22Rv1 (cell line): ENCODE measurements at regions not wholly inside any gene's neighbourhood (a gene's known extent, or its start where the extent isn't known, plus 50 kb on each side); places are given as distances from the start of the nearest gene placed in this dataset.

ENCODE experiments used
- H3K27ac ChIP-seq: fragments of 450-650 bp; 2 replicates; pipeline ENCODE4 v1.5.1; 2017
- CTCF ChIP-seq: fragments of 450-650 bp; IDR thresholded peaks from 2 replicates; pipeline ENCODE4 v1.5.1; 2017; ENCODE audit warnings: mild to moderate bottlenecking
- ZFX ChIP-seq: fragments of 450-650 bp; IDR thresholded peaks from 2 replicates; pipeline ENCODE4 v1.6.1; 2017; ENCODE audit warnings: antibody characterized with exemption, borderline replicate concordance

- no peak overlapping the region for H3K27ac ChIP-seq
Measured at GRCh38 chr10:44510379-44511115, 125.7 kb upstream of the CXCL12 start.

GRCh38 chr10:44511166-44511565 is 126.3 kb upstream of the CXCL12 start:
- TF ChIP-seq CTCF (no peak), ZFX (no peak)
- no peak overlapping the region for H3K27ac ChIP-seq

More at GRCh38 chr10:44510379-44511115, 125.7 kb upstream of the CXCL12 start:
- no peak for TF ChIP-seq CTCF
- TF ChIP-seq ZFX = no peak

- TF ChIP-seq CTCF (no peak), ZFX (no peak)
- H3K27ac ChIP-seq = no peak overlapping the region
Measured at GRCh38 chr10:44511601-44512000, 126.7 kb upstream of the CXCL12 start.

GRCh38 chr10:44512431-44513022 is 127.6 kb upstream of the CXCL12 start:
- TF ChIP-seq CTCF (no peak), ZFX (no peak)
- H3K27ac ChIP-seq = no peak overlapping the region

GRCh38 chr10:44513591-44513990 is 128.7 kb upstream of the CXCL12 start:
- no peak overlapping the region for H3K27ac ChIP-seq
- no peak for TF ChIP-seq CTCF
- TF ChIP-seq ZFX = no peak

DNA sequence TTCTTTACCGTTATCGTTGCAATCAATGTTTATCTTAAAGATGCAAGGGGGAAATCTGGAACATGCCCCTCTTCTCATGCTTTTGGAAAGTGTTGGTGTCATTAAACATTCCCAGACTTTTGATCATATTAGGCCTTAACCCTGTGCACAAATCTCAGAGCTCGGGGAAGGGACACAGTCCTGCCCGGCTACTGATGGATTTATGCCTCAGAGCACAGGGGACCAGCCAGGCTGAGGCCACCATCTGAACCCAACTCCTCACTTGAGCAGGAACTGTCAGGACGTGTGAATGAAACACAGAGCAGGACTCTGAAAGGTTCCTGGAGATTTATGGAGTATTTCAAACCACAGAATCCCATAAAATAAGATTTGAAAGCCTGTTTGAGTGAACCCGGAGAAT is 132.0 kb upstream of the CXCL12 start:
- H3K27ac ChIP-seq = no peak overlapping the region
- TF ChIP-seq ZFX = no peak
- TF ChIP-seq CTCF = no peak

DNA sequence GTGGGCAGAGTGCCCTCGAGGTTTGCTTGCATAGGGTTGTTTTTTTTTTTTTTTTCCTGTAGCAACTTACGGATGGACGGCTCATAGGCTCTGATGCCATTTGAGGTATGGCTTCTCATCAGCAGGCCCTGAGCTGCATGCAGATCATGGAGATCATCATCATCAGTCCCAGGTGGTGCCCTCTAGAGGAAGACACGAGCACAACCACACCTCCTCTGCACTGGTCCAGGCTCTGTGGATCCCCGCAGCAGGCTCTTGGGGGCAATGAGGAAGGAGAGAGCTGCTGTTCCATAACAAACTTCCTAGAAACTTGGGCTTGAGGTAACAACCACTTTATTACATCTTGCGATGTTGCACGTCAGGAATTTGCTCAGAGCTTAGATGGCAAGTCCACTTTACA is 132.7 kb upstream of the CXCL12 start:
- H3K27ac ChIP-seq = no peak overlapping the region
- TF ChIP-seq ZFX (no peak), CTCF (peak; percentile 71)
